Liver (tissue), 8 donors: ENCODE measurements at regions not wholly inside any gene's neighbourhood (a gene's known extent, or its start where the extent isn't known, plus 50 kb on each side); places are given as distances from the start of the nearest gene placed in this dataset.

ENCODE experiments used
- DNase-seq: peaks from one replicate; pipeline ENCODE4 v3.0.0-alpha.2; 2017; ENCODE audit warnings: low spot score
- H3K27ac ChIP-seq, 2 donors: one replicate each; pipeline ENCODE4 v1.7.0; 2013; ENCODE audit warnings: inconsistent platforms in 2 of 2, low read length in 2 of 2, control low read depth in 1 of 2, low read depth in 1 of 2, mild to moderate bottlenecking in 1 of 2
- H3K27me3 ChIP-seq, 4 donors: one replicate each; pipeline versions ENCODE4 v1.6.1 to v1.7.0; 2013; ENCODE audit warnings: low read length in 3 of 4, inconsistent platforms in 1 of 4, mild to moderate bottlenecking in 1 of 4, moderate library complexity in 1 of 4; ENCODE audit not compliant: control insufficient read depth in 4 of 4, insufficient read depth in 4 of 4
- H3K36me3 ChIP-seq, 4 donors: one replicate each; pipeline versions ENCODE4 v1.6.1 to v1.7.0; 2013; ENCODE audit warnings: low read length in 3 of 4, mild to moderate bottlenecking in 3 of 4, low read depth in 1 of 4, moderate library complexity in 1 of 4; ENCODE audit not compliant: control insufficient read depth in 4 of 4, insufficient read depth in 3 of 4
- H3K4me1 ChIP-seq, 4 donors: one replicate each; pipeline versions ENCODE4 v1.6.1 to v1.7.0; 2013; ENCODE audit warnings: low read length in 3 of 4, mild to moderate bottlenecking in 3 of 4, moderate library complexity in 1 of 4; ENCODE audit not compliant: control insufficient read depth in 4 of 4, insufficient read depth in 4 of 4
- H3K4me3 ChIP-seq, 3 donors: one replicate each; pipeline versions ENCODE4 v1.6.1 to v1.7.0; 2013; ENCODE audit warnings: low read length in 3 of 3, control low read depth in 1 of 3, low read depth in 1 of 3, mild to moderate bottlenecking in 1 of 3
- H3K9ac ChIP-seq, 2 donors: one replicate each; pipeline ENCODE4 v1.7.0; 2013; ENCODE audit warnings: low read length in 2 of 2, mild to moderate bottlenecking in 2 of 2, moderate library complexity in 2 of 2, control low read depth in 1 of 2, low read depth in 1 of 2
- H3K9me3 ChIP-seq, 4 donors: one replicate each; pipeline versions ENCODE4 v1.6.1 to v1.7.0; 2013; ENCODE audit warnings: low read length in 3 of 4; ENCODE audit not compliant: control insufficient read depth in 4 of 4
- EGR1 ChIP-seq, 2 donors: IDR thresholded peaks; 2 replicates each; pipeline ENCODE4 v1.6.1; 2016 to 2018; ENCODE audit warnings: antibody characterized with exemption in 2 of 2, low read depth in 2 of 2
- FOXA1 ChIP-seq: IDR thresholded peaks from 2 replicates; pipeline ENCODE4 v1.6.1; 2016; ENCODE audit warnings: antibody characterized with exemption
- FOXA2 ChIP-seq: IDR thresholded peaks from 2 replicates; pipeline ENCODE4 v1.6.1; 2016; ENCODE audit warnings: antibody characterized with exemption
- GABPA ChIP-seq, 2 donors: IDR thresholded peaks in 1 of 2; conservative IDR thresholded peaks in 1 of 2; 2 replicates each; pipeline ENCODE4 v1.6.1; 2016; ENCODE audit warnings: antibody characterized with exemption in 2 of 2, mild to moderate bottlenecking in 1 of 2, moderate library complexity in 1 of 2
- HNF4A ChIP-seq, 2 donors: conservative IDR thresholded peaks; 2 replicates each; pipeline ENCODE4 v1.6.1; 2016; ENCODE audit warnings: antibody characterized with exemption in 2 of 2, mild to moderate bottlenecking in 2 of 2
- HNF4G ChIP-seq: IDR thresholded peaks from 2 replicates; pipeline ENCODE4 v1.6.1; 2016; ENCODE audit warnings: antibody characterized with exemption
- JUND ChIP-seq, 2 donors: IDR thresholded peaks; 2 replicates each; pipeline ENCODE4 v1.6.1; 2016; ENCODE audit warnings: antibody characterized with exemption in 2 of 2
- NR2F2 ChIP-seq: IDR thresholded peaks from 2 replicates; pipeline ENCODE4 v1.6.1; 2016; ENCODE audit warnings: antibody characterized with exemption
- RAD21 ChIP-seq, 2 donors: IDR thresholded peaks; 2 replicates each; pipeline ENCODE4 v1.6.1; 2016; ENCODE audit warnings: antibody characterized with exemption in 2 of 2, mild to moderate bottlenecking in 2 of 2
- RXRA ChIP-seq, 2 donors: IDR thresholded peaks; 2 replicates each; pipeline ENCODE4 v1.6.1; 2017 to 2018; ENCODE audit warnings: antibody characterized with exemption in 2 of 2, mild to moderate bottlenecking in 1 of 2
- SP1 ChIP-seq: IDR thresholded peaks from 2 replicates; pipeline ENCODE4 v1.6.1; 2018; ENCODE audit warnings: antibody characterized with exemption, mild to moderate bottlenecking
- TAF1 ChIP-seq: conservative IDR thresholded peaks from 2 replicates; pipeline ENCODE4 v1.6.1; 2016; ENCODE audit warnings: antibody characterized with exemption, mild to moderate bottlenecking
- YY1 ChIP-seq: IDR thresholded peaks from 2 replicates; pipeline ENCODE4 v1.6.1; 2016; ENCODE audit warnings: antibody characterized with exemption, mild to moderate bottlenecking
- whole genome bisulfite sequencing: extraction: QIAGEN DNeasy Blood & Tissue Kit; methylation state at CpG from one replicate; pipeline ENCODE4 v1.1.7; 2013; 5-methylcytosine and 5-hydroxymethylcytosine counted together
- TF ChIP-seq, protein P1 (sequence below): IDR thresholded peaks from 2 replicates; pipeline ENCODE4 v1.6.1; 2016; ENCODE audit warnings: antibody characterized with exemption
- TF ChIP-seq, protein P2 (sequence below): IDR thresholded peaks from 2 replicates; pipeline ENCODE4 v1.6.1; 2016; ENCODE audit warnings: antibody characterized with exemption
- TF ChIP-seq, protein P3 (sequence below): IDR thresholded peaks from 2 replicates; pipeline ENCODE4 v1.6.1; 2016; ENCODE audit warnings: antibody characterized with exemption, mild to moderate bottlenecking
- TF ChIP-seq, protein P4 (sequence below): IDR thresholded peaks from 2 replicates; pipeline ENCODE4 v1.6.1; 2016; ENCODE audit warnings: antibody characterized with exemption
- TF ChIP-seq, protein P5 (sequence below): fragments of 150-350 bp; IDR thresholded peaks from 2 replicates; pipeline ENCODE4 v1.5.1; 2017; ENCODE audit warnings: improper control_type of control experiment, low read depth, low read length; ENCODE audit not compliant: missing input control
- donor health status: healthy.
- donor health status: healthy.
- donor health status: healthy.
- donor health status: healthy.
- donor health status: healthy.

DNA sequence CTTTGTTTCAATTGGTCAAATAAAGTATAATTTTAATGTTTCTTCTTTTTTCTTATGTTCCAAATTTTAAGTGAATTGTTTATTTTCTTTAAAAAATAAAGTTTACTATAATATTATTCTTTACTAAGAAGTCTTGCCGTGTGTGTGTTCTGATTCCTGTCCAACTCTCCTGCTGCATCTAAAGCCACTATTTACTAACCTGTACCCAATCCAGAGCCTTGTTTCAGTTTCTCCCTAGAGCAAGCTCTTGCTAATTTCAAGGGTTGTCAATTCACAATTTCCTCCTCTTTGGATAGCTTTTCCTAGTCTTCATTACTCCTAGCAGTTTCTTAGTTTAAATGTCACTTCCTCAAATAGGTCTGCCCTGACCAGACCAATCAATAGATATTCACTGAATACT, 314.9 kb upstream of the SEMA3A start:
- Histone ChIP-seq H3K4me3 (no peak overlapping the region), H3K4me1 (no peaks in the 10 kb centered on the region), H3K27ac (no peak overlapping the region), H3K9me3 (no peaks in the 10 kb centered on the region), H3K9ac (no peak overlapping the region), H3K36me3 (no peaks in the 10 kb centered on the region), H3K27me3 (no peaks in the 10 kb centered on the region)
- WGBS = 65% methylated on average over 1 of the region's 1 CpG
- DNase-seq = no peak
- TF ChIP-seq, protein P1, sequence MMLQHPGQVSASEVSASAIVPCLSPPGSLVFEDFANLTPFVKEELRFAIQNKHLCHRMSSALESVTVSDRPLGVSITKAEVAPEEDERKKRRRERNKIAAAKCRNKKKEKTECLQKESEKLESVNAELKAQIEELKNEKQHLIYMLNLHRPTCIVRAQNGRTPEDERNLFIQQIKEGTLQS = no peak
- TF ChIP-seq SP1 (no peak), JUND (IDR thresholded peaks at IDR 0.05) (no peak), YY1 (no peak), GABPA (IDR thresholded peaks at IDR 0.05 in 1 of 2, conservative IDR thresholded peaks at IDR 0.05 in 1 of 2) (no peak), HNF4G (no peak), EGR1 (IDR thresholded peaks at IDR 0.05; ENCODE audit: low read depth in 2 of 2) (no peak), NR2F2 (no peak), HNF4A (conservative IDR thresholded peaks at IDR 0.05) (no peak), RXRA (IDR thresholded peaks at IDR 0.05) (no peak), FOXA2 (no peak), RAD21 (IDR thresholded peaks at IDR 0.05) (no peak), FOXA1 (no peak), TAF1 (no peak)
- TF ChIP-seq, protein P2, sequence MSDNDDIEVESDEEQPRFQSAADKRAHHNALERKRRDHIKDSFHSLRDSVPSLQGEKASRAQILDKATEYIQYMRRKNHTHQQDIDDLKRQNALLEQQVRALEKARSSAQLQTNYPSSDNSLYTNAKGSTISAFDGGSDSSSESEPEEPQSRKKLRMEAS = no peak
- TF ChIP-seq, protein P3, sequence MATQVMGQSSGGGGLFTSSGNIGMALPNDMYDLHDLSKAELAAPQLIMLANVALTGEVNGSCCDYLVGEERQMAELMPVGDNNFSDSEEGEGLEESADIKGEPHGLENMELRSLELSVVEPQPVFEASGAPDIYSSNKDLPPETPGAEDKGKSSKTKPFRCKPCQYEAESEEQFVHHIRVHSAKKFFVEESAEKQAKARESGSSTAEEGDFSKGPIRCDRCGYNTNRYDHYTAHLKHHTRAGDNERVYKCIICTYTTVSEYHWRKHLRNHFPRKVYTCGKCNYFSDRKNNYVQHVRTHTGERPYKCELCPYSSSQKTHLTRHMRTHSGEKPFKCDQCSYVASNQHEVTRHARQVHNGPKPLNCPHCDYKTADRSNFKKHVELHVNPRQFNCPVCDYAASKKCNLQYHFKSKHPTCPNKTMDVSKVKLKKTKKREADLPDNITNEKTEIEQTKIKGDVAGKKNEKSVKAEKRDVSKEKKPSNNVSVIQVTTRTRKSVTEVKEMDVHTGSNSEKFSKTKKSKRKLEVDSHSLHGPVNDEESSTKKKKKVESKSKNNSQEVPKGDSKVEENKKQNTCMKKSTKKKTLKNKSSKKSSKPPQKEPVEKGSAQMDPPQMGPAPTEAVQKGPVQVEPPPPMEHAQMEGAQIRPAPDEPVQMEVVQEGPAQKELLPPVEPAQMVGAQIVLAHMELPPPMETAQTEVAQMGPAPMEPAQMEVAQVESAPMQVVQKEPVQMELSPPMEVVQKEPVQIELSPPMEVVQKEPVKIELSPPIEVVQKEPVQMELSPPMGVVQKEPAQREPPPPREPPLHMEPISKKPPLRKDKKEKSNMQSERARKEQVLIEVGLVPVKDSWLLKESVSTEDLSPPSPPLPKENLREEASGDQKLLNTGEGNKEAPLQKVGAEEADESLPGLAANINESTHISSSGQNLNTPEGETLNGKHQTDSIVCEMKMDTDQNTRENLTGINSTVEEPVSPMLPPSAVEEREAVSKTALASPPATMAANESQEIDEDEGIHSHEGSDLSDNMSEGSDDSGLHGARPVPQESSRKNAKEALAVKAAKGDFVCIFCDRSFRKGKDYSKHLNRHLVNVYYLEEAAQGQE = no peak
- TF ChIP-seq, protein P4, sequence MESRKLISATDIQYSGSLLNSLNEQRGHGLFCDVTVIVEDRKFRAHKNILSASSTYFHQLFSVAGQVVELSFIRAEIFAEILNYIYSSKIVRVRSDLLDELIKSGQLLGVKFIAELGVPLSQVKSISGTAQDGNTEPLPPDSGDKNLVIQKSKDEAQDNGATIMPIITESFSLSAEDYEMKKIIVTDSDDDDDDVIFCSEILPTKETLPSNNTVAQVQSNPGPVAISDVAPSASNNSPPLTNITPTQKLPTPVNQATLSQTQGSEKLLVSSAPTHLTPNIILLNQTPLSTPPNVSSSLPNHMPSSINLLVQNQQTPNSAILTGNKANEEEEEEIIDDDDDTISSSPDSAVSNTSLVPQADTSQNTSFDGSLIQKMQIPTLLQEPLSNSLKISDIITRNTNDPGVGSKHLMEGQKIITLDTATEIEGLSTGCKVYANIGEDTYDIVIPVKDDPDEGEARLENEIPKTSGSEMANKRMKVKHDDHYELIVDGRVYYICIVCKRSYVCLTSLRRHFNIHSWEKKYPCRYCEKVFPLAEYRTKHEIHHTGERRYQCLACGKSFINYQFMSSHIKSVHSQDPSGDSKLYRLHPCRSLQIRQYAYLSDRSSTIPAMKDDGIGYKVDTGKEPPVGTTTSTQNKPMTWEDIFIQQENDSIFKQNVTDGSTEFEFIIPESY = no peak
- TF ChIP-seq, protein P5, sequence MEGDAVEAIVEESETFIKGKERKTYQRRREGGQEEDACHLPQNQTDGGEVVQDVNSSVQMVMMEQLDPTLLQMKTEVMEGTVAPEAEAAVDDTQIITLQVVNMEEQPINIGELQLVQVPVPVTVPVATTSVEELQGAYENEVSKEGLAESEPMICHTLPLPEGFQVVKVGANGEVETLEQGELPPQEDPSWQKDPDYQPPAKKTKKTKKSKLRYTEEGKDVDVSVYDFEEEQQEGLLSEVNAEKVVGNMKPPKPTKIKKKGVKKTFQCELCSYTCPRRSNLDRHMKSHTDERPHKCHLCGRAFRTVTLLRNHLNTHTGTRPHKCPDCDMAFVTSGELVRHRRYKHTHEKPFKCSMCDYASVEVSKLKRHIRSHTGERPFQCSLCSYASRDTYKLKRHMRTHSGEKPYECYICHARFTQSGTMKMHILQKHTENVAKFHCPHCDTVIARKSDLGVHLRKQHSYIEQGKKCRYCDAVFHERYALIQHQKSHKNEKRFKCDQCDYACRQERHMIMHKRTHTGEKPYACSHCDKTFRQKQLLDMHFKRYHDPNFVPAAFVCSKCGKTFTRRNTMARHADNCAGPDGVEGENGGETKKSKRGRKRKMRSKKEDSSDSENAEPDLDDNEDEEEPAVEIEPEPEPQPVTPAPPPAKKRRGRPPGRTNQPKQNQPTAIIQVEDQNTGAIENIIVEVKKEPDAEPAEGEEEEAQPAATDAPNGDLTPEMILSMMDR = no peak

DNA sequence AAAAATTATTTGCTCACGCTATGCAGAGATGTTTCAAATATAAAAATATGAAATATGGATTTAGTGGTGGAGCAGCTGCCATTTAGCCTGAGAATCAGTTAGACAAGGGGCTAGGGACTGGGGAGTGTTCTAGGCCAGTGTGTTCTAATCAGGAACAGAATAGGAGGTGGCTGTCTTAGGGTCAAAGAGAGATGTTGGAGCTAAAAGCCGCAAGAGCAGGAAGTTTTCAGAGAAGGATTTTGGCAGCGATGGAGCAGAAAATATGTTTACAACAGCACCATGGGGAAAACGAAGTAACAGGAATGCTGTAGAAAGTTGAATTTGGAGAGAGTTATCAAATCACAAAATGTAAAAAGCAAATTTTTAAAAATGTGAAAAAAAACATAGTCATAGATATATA, 314.0 kb upstream of the SEMA3A start:
- Histone ChIP-seq H3K9me3 (no peaks in the 10 kb centered on the region), H3K27ac (no peak overlapping the region), H3K4me1 (no peaks in the 10 kb centered on the region), H3K27me3 (no peaks in the 10 kb centered on the region), H3K9ac (no peak overlapping the region), H3K4me3 (no peak overlapping the region), H3K36me3 (no peaks in the 10 kb centered on the region)
- no peak for DNase-seq
- WGBS = 67% methylated on average over 4 of the region's 4 CpGs
- no peak for TF ChIP-seq HNF4A (conservative IDR thresholded peaks at IDR 0.05)
- TF ChIP-seq FOXA2 = no peak
- TF ChIP-seq, protein P3 = no peak
- no peak for TF ChIP-seq SP1
- no peak for TF ChIP-seq TAF1
- TF ChIP-seq, protein P1 = no peak
- no peak for TF ChIP-seq JUND (IDR thresholded peaks at IDR 0.05)
- TF ChIP-seq YY1 = no peak
- TF ChIP-seq, protein P4 = no peak
- TF ChIP-seq FOXA1 = no peak
- no peak for TF ChIP-seq RAD21 (IDR thresholded peaks at IDR 0.05)
- TF ChIP-seq RXRA (IDR thresholded peaks at IDR 0.05) = no peak
- no peak for TF ChIP-seq GABPA (IDR thresholded peaks at IDR 0.05 in 1 of 2, conservative IDR thresholded peaks at IDR 0.05 in 1 of 2)
- no peak for TF ChIP-seq HNF4G
